Activated CD4-positive, alpha-beta T cell treated with anti-CD3 and anti-CD28 coated beads for 48 hours (primary cell): ENCODE measurements at regions not wholly inside any gene's neighbourhood (a gene's known extent, or its start where the extent isn't known, plus 50 kb on each side); places are given as distances from the start of the nearest gene placed in this dataset.
"Not testable (repeated sequence)": the region's sequence is repeated elsewhere in the genome, so short reads cannot be mapped to it uniquely, and the experiment has no call there.

Experiments used
- DNase-seq: peaks from one replicate; pipeline ENCODE4 v3.0.0-alpha.2; 2020

DNA sequence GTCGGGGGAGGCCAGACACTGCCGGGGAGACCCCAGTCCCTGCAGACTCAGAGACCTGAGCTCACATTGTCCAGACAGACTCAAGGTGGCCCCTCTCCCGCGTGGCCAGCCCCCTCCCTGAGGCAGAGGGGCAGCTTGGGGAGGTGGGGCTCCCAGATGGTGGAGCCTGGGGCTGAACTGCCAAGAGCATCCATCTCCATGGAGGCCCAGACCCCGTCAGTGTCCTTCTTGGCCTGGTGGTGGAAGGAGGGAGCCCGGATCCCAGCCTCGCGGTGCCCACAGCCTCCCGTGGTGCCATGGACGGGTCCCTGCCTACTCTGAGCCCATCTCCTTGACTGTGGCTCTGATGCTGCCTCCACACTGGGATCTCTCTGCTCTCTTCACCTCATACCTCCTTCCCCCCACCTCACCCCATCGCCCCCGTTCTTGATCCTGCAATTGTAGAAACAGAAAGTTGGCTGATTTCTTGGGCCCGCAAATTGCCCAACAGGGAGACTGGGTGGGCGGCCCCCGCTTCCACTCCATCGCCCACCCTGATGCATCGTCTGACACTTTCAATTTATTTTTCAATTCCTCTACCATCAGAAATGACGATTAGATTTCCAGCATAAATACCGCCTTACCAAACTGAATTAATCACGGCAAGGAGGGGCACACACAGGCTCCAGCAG, 348.9 kb downstream of the MATN1 start:
- no peak for DNase-seq

DNA sequence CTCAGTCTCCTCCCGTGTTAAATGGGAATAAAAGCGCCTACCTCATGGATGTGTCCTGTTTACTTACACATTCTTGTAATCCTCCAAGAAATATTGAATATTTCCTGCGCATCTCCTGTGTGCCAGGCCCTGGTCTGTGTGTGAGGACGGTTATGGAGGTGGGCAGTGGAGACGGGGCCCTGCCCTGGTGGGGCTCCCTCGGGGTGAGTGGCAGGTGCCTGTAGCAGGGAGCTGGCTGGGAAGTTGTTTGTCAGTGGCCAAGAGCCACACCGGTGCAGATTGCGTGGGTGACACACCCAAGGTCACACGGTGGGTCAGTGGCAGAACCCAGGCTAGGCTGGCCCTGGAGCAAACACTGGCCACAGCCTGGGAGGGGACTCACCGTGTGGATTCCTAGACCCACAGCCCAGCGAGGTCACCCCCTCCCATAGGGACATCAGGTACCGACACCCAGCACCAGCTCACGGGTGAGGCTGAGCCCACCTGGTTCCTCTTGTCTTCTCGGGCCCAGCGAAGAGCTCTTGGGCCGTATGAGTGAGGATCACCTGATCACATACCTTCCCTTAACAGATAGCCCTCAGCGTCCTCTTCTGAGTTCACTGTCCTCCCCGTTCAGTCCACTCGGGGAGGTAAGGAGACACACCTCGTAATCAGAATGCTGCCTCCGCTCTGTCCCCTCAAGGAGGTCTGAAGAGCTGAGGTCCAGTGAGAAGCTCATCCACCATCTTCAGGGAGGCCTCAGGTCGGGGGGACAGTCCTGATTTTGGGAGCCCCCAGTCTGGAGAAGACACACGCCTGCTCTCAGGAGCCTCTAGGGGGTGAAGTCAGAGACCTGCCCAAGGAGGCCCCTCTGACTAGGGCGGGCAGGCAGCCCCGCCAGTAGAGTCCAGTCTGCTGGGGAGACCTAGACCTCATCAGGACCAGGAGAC, 349.6 kb downstream of the MATN1 start:
- no peak for DNase-seq

DNA sequence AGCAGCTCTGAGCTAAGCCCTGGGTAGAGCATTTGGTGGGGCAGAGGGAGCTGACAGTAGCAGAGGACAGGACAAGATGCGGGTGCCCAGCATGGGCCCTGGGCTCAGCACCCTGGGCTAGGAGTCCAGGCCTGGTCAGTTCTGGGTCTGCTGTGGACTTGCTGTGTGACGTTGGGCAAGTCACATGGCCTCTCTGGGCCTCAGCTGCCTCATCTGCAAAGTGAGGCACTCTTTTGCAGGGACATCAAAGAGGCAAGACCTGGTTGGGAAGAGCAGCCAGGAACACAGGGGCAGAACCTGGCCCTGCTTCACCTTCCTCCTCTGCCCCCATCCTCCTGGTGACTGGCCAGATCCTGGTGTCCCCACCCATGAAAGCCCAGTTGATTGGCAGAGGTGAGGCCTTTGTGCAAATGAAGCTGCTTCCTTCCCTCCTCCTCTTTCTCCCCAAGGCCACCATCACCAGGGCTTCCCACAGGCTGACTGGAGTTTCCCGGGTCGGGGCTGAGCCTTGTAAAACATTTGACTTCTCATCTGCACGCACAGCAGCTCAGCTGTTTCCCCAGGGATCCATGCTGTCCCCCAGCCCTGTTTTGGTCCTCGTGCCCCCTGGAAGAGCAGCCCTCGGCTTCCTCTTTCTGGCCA, 350.5 kb downstream of the MATN1 start:
- no peak for DNase-seq

DNA sequence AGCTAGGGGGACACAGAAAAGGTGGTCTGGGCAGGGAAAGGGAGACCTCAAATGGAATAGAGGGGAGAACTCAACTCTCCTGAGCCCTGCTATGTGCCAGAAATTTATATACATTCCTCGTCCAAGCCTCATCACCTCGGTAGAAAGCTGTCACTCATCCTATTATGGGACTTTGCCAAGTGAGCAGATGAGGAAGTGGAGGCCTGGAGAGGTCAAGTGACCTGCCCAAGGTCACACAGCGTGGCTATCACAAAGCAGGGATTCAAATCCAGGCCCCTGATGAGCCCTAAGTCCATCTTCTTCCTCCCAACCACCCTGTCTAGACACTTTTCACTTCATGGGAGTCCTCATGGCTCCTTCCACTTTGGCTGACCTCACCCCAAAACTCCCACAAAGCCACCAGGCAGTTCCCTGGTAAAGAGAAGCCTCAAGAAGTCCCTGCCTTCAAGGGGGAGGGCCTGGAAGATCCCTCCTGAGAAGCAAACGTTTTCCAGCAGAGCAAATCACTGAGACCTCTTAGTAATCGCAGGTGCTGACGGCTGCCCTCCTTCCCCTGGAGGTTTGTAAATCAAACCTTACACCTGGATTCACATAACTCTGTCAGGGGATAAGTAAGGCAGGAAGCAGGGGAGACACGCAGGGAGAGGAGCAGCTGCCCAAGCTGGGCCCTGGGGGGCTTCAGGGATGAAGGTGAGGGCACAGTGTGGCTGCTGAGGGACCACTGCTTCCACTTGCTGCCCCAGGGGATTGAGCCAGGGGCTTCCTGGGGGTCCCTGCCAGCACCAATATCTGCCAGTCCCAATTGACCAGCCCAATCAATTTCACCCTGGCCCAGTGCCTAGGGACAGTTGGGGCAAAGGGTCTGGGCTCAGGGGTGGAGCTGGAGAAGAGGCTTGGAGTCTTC, 351.2 kb downstream of the MATN1 start:
- DNase-seq: no peak

DNA sequence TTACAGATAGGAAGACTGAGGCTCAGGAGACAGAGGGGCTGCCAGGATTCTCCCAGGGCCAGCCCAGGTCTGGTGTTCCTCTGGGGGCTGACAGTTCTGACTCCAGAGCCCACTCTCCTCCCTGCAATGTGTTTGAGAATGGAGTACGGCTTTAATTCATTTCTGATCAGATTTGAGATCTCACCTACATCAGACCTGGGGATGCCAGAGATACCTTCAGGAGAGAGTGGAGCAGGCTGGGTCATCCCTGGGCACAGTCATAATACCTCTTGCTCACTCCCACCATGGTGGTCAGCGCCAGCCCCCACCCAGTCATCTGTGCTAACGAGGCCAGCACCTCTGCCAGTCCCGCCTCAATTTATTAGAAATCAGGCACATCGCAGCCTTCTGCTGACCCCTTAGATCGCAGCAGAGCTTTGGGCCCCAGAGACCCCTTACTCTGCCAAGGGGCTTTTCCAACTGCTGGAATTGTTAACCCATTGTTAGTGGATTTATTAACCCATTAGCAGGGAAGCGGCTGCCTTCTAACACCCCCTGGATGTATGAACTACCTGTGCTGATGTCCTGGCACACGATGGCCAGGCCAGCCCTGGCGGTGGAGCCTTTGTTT, 352.1 kb downstream of the MATN1 start:
- no peak for DNase-seq

DNA sequence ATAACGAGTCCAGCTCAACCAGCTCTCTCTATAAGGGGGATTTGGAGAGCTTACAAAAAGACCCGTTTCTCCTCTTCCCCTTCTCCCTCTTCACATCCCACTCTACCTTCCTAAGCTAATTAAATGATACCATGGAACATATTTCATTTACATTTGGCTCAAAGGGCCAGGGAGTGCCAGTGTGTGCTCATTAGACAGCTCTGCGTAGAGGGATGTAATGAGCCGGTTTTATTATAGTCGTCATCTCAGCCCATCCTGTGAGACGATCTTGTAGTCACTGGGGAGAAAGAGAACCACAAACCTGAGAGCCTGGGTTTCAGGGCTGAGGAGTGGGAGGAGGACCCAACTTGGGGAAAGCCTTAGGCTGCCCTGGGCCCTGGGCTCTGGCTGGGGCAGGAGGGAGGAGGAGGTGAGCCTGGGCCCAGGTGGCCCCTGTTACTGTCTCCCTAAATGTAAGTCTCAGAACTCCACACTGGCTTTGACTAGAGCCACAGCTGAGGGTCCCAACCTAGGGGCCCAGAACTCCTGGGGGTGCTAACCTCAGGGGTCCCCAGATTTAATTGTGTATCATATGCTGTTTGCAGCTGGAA, 354.6 kb downstream of the MATN1 start:
- no peak for DNase-seq

DNA sequence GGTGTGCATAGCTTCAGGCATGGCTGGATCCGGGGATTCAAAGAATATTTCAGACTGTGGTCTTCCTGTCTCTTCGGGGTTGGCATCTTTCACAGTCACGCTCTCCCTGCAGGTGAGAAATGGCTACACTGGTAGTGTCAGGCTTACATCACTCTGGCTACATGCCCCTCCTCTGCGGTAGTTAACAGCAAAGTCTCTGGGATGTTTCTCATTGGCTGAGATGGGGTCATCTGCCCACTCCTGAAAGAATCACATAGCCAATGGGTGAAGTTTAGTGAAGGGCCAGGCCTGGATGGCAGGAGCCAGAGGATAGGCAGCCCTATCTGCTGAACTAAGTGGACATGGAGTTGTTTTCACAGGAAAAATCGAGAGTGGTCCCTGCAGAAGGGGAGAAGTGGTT, 356.5 kb downstream of the MATN1 start:
- no peak for DNase-seq

DNA sequence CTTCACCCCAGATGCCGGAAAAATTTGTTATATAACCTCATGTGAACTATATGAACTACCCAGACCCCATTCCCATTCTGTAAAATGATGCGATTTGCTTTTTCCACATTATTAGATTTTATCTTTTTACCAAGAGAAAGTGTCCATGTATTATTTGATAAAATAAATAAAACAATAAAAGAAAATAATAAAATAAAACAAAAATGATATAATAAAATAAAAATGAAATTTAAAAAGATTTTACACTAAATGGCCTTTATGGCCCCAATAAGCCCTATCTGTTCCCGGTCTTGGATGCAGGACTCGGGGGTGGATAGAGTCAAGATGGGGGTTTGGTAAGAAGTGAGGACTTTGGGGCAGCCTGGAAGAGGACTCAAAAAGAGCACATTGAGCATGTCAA, 357.2 kb downstream of the MATN1 start:
- DNase-seq: no peak

DNA sequence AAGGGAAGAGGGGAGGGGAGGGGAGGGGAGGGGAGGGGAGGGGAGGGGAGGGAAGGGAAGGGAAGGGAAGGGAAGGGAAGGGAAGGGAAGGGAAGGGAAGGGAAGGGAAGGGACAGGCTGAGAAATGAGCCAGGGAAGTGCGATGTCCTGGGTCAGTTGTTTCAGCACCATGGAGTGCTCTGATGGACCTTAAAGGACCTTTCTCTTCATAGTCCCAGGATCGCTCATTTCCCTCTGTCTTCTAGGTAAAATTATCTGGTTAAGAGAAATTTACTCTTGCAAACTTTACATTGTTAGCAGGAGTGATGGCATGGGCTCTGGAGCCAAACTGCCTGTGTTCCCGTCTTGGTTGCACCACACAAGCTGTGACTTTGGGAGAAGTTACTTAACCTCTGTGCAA, 357.8 kb downstream of the MATN1 start:
- no peak for DNase-seq

DNA sequence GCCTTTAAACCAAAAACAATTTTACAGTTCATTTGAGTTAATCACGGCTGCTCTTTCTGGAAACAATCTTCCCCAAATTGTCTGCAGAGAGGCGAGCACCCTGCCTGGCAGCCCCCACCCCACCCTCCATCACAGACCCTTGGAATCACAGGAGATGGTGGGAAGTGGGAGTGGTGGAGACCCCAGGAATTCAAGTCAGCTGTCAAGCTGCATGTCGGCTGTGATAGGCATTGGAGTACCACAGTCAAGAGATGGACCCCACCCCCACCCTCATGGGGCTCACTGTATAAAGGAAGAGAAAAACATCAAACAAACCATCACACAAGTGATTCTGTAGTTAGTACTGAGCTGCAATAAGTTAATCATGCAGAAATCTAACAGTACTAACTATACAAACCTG, 360.4 kb downstream of the MATN1 start:
- no peak for DNase-seq

DNA sequence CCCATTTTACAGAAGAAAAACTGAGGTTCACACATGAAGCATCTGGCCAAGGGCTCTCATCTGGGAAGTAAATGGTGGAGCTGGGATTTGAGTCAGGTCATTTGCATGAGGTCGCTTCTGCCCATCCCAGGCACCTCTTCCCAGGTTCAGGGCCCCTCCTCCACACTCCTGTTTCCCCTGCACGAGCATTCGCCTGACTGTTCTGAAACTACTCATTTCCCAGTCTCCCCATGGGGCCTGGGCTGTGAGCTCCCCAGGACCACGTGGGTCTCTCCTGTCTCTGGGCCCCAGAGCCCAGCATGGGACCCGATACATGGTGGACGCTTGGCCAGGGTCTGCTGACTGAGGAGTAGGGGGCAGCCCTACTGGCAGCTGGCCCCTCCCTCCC, 360.8 kb downstream of the MATN1 start:
- no peak for DNase-seq

DNA sequence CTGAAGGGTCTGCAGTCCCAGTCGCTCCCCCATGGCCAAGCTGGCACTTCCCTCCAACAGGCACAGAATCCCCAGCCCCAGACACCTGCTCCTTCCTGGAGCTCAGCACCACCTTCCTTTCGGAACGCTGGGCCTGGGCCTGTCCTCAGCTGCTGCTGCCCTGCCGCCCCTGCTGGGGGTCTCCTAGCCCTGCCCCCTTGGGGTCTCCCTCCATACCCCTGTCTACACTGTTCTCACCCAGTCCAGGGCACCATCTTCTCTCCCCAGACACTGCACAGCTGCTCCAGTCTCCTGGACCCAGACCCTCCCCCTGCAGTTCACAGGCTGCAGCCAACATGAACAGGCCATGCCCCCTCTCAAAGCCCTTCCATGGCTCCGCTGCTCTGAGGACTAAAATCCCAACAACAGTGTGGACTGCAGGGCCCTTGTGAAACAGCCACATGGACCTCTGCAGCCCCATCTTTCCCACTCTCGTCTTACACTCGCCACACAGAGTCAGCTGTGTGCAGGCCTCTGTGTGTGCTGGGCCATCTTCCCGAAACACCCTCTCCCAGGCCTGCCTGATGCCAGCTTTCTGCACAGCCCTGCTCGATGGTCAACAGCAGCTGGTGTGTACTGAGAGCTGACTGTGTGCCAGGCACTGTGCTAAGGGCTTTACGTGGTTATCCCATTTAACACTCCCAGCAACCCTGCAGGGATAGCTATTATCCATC, 361.3 kb downstream of the MATN1 start:
- DNase-seq: not testable (repeated sequence)

DNA sequence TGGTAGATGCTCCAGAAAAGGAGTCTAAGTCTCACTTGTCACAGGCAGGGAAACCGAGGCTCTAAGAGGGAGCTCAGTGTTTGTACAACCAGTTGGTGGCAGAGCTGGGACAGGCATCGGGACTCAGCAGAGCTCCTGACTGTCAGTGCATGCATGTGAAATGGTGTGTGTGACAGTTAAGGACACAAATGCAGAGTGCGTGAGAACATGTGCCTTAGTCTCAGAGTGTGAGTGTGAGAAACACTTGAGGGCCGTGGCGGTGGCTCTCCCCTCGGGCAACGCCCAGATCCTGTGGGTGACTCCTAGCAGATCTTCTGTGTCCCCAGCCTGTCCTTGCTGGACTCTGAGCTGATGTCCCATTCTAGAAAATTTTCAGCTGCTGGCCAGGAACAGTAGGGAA, 362.6 kb downstream of the MATN1 start:
- DNase-seq: no peak

DNA sequence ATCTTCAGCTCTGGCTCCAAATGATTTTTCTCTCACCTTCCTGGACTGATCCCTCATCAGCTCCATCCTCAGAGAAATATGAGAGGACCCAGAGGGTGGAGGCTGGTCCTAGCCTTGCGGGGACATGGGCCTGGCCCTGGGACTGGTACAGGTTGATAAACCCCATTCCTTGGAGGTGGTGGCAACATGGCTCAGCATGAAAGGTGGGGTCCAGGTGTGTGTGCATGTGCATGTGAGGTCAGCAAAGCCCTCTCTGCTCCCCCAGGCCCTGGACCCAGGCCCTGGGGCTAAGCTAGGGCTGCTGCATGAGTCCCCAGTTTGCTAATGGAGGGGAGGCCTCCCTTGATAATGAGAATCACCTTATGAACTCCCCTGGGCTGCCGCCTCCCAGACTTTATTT, 363.1 kb downstream of the MATN1 start:
- no peak for DNase-seq

DNA sequence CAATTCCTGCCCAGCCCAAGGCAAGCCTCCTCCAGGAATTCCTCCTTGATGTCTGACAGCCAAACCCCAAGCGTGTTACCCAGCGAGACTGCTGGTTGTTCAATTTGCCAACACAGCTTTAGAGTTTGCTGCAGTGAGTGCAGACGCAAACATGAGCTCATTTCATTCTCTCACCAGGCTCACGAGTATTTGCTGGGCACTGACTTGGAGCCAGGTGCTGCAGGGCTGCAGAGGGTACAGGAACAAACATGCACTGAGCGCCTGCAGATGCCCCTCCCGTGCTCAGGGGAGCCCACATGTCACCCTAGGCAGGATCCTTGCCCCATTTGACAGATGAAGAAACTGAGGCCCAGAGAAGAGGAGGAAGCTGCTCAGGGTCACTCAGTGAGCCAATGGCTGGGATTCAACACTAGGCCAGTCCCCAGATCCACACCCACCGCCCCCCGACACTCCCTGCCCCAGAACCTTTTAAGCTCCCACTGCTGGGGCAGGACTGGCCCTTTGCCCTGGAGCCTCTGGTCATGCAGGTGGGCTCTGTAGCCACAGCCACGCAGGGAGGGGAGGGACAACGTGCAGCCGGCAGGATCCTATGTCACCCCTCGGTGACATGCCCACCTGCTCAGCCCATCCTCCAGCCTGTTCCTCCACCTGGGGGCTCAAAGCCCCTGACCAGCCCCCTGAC, 363.7 kb downstream of the MATN1 start:
- DNase-seq: no peak

DNA sequence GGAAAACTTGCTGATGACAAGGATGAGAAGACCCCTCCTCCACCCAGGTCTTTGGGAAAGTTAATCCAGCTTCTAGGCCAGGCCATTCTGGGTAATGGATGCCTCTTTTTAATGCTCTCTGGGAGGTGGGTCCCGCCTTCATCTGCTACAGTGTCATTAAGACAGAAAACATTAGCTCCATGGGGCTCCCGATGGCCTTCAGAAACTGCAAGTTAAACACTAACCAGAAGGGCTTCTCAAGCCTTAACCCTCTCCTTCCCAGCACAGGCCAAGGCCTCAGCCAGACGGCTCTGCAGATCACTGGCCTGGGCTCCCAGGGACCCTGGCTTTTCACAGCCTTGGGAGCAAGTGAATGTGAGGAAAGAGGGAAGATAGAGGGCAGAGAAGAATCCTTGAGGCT, 364.9 kb downstream of the MATN1 start:
- DNase-seq: no peak

DNA sequence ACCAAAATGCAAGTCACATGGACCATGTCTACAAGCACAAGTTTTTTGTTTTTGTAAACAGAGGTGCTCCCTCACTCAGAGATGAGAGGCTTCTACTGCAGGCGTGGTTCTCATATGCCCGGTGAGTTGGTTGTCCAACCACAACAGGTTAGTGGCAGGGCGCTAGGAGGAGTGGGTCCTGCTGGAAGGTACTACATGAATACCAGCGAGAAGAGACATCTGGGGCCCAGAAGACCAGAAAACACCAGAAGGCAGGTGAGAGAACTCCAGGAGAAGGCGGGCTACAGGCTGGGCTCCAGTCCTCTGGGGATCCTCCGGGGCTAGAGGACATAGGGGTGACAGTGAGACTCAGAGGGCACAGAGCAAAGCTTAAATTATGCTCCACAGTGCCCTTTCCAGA, 366.5 kb downstream of the MATN1 start:
- DNase-seq: no peak

DNA sequence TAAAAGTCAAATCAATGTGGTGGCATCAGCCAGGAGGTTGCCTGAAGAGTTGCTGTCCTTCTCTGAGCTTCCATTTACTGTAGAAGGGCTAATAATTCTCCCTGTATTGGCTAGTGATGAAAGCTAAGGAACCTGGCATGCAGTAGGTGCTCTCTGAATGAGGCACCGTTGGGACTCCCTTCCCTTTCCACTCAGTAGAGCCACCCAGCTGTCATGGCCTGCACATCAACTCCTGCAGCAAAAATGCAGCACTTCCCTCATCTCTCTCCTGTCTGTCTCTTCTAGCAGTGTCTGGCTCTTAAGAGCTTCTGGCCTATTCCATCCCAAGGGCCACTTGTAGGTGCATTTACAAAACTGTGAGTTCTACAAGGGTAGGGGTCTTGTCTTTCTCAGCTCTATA, 369.0 kb downstream of the MATN1 start:
- DNase-seq: no peak

DNA sequence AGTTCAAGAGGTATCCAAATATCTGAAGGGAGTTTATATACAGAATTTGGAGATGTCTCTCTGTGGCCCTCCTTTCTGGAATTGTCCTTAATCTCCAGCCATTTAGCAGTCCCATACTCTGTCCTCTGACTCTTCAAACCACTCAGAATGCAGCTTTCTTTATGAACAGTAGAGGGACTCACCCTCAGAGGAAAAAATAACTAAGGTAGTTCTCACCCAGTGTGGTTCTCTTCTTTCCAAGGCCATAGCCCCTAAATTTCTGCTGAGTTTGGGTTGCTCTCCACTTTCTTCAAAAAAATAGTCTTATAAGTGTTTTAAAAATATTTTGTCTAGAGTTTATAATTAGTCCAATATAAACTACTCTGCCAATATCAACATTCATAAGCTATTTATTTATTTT, 369.7 kb downstream of the MATN1 start:
- DNase-seq: no peak

DNA sequence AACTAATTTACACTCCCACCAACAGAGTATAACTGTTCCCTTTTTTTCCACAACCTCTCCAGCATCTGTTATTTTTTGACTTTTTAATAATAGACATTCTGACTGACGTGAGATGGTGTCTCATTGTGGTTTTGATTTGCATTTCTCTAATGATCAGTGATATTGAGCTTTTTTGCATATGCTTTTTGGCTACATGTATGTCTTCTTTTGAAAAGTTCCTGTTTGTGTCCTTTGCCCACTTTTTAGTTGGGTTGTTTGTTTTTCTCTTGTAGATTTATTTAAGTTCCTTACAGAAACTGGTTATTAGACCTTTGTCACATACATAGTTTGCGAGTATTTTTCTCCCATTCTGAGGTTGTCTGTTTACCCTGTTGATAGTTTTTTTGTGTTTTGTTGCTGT, 375.2 kb downstream of the MATN1 start:
- no peak for DNase-seq
